ENCODE measurements at regions not wholly inside any gene's neighbourhood (a gene's known extent, or its start where the extent isn't known, plus 50 kb on each side); places are given as distances from the start of the nearest gene placed in this dataset.

- Histone ChIP-seq H3K4me1 (ENCODE audit: insufficient read depth, low read length) (peaks cover 16% of the 10 kb centered on the region), H3K79me2 (ENCODE audit: insufficient read depth, low read length) (no peaks in the 10 kb centered on the region), H3K27ac (ENCODE audit: low read depth, low read length) (peak overlapping the region; percentile 30), H3K4me2 (ENCODE audit: insufficient read depth, low read length) (peak overlapping the region; percentile 3), H3K9me3 (ENCODE audit: low read depth, low read length) (no peaks in the 10 kb centered on the region), H3K36me3 (ENCODE audit: insufficient read depth, low read length) (no peaks in the 10 kb centered on the region), H3K27me3 (ENCODE audit: insufficient read depth, low read length) (no peaks in the 10 kb centered on the region), H4K20me1 (ENCODE audit: insufficient read depth, low read length) (no peaks in the 10 kb centered on the region), H3K4me3 (ENCODE audit: insufficient read depth, low read length) (no peak overlapping the region), H2AFZ (ENCODE audit: low read length) (peak overlapping the region; percentile 79)
- TF ChIP-seq, protein P1, sequence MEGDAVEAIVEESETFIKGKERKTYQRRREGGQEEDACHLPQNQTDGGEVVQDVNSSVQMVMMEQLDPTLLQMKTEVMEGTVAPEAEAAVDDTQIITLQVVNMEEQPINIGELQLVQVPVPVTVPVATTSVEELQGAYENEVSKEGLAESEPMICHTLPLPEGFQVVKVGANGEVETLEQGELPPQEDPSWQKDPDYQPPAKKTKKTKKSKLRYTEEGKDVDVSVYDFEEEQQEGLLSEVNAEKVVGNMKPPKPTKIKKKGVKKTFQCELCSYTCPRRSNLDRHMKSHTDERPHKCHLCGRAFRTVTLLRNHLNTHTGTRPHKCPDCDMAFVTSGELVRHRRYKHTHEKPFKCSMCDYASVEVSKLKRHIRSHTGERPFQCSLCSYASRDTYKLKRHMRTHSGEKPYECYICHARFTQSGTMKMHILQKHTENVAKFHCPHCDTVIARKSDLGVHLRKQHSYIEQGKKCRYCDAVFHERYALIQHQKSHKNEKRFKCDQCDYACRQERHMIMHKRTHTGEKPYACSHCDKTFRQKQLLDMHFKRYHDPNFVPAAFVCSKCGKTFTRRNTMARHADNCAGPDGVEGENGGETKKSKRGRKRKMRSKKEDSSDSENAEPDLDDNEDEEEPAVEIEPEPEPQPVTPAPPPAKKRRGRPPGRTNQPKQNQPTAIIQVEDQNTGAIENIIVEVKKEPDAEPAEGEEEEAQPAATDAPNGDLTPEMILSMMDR (IDR thresholded peaks at IDR 0.05; ENCODE audit: extremely low read depth, low read depth, low read length): no peak
- DNase-seq (ENCODE audit: insufficient read length, low spot score, missing footprints): peak; percentile 92
These were observed 357.8 kb upstream of the TBL1XR1 start for GRCh38 chr3:177554895-177555759.

DNA sequence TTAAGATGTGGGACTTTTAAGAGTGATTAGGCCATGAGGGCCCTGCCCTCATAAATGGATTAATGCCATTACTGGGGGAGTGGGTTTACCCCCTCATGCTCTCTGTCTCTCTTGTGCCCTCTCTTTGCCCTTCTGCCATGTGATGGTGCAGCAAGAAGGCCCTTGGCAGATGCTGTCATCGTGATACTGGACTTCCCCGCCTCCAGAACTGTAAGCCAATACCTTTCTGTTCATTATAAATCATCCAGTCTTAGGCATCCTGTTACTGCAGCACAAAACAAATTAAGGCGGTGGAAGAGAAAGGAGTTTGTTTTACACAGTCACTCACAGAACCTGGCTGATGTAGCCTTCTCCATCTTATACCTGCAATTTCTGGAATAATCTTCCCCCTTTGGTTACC, 360.3 kb upstream of the TBL1XR1 start:
- Histone ChIP-seq H2AFZ (ENCODE audit: low read length) (no peak overlapping the region), H3K27ac (ENCODE audit: low read depth, low read length) (no peak overlapping the region), H3K4me3 (ENCODE audit: insufficient read depth, low read length) (no peak overlapping the region), H3K9me3 (ENCODE audit: low read depth, low read length) (no peaks in the 10 kb centered on the region), H3K27me3 (ENCODE audit: insufficient read depth, low read length) (no peaks in the 10 kb centered on the region), H3K4me1 (ENCODE audit: insufficient read depth, low read length) (peaks cover 16% of the 10 kb centered on the region), H3K79me2 (ENCODE audit: insufficient read depth, low read length) (no peaks in the 10 kb centered on the region), H3K36me3 (ENCODE audit: insufficient read depth, low read length) (no peaks in the 10 kb centered on the region), H3K4me2 (ENCODE audit: insufficient read depth, low read length) (no peak overlapping the region), H4K20me1 (ENCODE audit: insufficient read depth, low read length) (no peaks in the 10 kb centered on the region)
- TF ChIP-seq, protein P1 (IDR thresholded peaks at IDR 0.05; ENCODE audit: extremely low read depth, low read depth, low read length): no peak
- no peak for DNase-seq (ENCODE audit: insufficient read length, low spot score, missing footprints)

DNA sequence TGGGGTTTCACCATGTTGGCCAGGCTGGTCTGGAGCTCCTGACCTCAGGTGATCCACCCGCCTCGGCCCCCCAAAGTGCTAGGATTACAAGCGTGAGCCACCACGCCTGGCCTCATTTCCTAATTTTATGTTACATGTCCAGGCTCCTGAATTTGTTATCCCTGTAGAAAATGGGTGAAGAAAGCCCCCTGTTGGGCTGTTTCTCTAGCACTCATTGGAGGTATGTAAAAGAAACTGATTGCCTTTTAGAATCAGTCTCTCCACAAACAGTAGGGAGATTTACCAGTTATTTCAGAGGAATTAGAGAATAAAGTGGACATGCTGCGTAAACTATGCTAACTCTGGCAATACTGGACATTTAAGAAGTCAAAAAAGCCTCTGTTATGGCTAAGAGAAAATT, 364.1 kb upstream of the TBL1XR1 start:
- Histone ChIP-seq H3K36me3 (ENCODE audit: insufficient read depth, low read length) (no peaks in the 10 kb centered on the region), H4K20me1 (ENCODE audit: insufficient read depth, low read length) (no peaks in the 10 kb centered on the region), H3K4me2 (ENCODE audit: insufficient read depth, low read length) (no peak overlapping the region), H3K4me3 (ENCODE audit: insufficient read depth, low read length) (no peak overlapping the region), H3K4me1 (ENCODE audit: insufficient read depth, low read length) (no peaks in the 10 kb centered on the region), H3K27me3 (ENCODE audit: insufficient read depth, low read length) (no peaks in the 10 kb centered on the region), H3K79me2 (ENCODE audit: insufficient read depth, low read length) (no peaks in the 10 kb centered on the region), H2AFZ (ENCODE audit: low read length) (peak overlapping the region; percentile 35), H3K27ac (ENCODE audit: low read depth, low read length) (no peak overlapping the region), H3K9me3 (ENCODE audit: low read depth, low read length) (no peaks in the 10 kb centered on the region)
- no peak for DNase-seq (ENCODE audit: insufficient read length, low spot score, missing footprints)
- TF ChIP-seq, protein P1 (IDR thresholded peaks at IDR 0.05; ENCODE audit: extremely low read depth, low read depth, low read length): no peak

DNA sequence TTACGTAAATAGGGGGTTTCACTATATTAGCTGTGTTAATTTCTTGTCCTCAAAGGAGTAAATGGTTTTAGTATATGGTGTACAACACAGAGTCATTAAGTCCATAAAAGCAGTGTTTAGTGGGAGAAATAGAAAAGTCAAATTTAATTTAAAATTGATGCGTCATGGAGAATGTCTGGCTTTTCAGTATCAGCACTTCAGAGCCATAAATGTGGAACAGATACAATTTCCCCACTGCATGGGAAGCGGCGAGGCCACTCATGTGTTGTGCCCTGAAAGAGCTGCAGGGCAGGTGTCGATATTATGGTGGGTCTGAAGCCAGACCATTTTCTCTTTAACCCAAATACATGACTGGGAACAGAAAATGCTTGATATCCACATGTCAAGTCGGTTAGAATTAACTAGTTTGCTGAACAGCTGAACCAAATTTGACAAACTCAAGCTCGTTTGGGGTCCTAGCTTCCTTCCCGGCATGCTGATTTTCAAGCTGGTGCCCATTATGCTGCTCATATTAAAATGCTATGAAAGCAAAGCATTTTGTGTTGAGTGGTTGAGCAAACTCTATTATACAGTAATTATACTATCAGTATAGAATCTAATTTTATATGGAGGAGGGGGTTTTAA, 364.6 kb upstream of the TBL1XR1 start:
- no peak overlapping the region for H3K4me3 ChIP-seq (ENCODE audit: insufficient read depth, low read length)
- no peaks in the 10 kb centered on the region for H4K20me1 ChIP-seq (ENCODE audit: insufficient read depth, low read length)
- no peaks in the 10 kb centered on the region for H3K36me3 ChIP-seq (ENCODE audit: insufficient read depth, low read length)
- no peaks in the 10 kb centered on the region for H3K27me3 ChIP-seq (ENCODE audit: insufficient read depth, low read length)
- H2AFZ ChIP-seq (ENCODE audit: low read length): peak overlapping the region; percentile 35
- TF ChIP-seq, protein P1 (IDR thresholded peaks at IDR 0.05; ENCODE audit: extremely low read depth, low read depth, low read length): no peak
- no peak for DNase-seq (ENCODE audit: insufficient read length, low spot score, missing footprints)
- no peak overlapping the region for H3K4me2 ChIP-seq (ENCODE audit: insufficient read depth, low read length)
- no peak overlapping the region for H3K27ac ChIP-seq (ENCODE audit: low read depth, low read length)
- H3K4me1 ChIP-seq (ENCODE audit: insufficient read depth, low read length): no peaks in the 10 kb centered on the region
- H3K9me3 ChIP-seq (ENCODE audit: low read depth, low read length): no peaks in the 10 kb centered on the region
- H3K79me2 ChIP-seq (ENCODE audit: insufficient read depth, low read length): no peaks in the 10 kb centered on the region

All from osteoblast (primary cell).